Activated CD4-positive, alpha-beta T cell treated with anti-CD3 and anti-CD28 coated beads, Interleukin-2, amount 10 ng/mL, durations not matched to agents 24 days and 14 days (primary cell): ENCODE measurements at regions not wholly inside any gene's neighbourhood (a gene's known extent, or its start where the extent isn't known, plus 50 kb on each side); places are given as distances from the start of the nearest gene placed in this dataset.

ENCODE experiments used
- DNase-seq: peaks from one replicate; pipeline ENCODE4 v3.0.0; 2022
- H3K27ac Mint-ChIP-seq: one replicate; pipeline ENCODE4 v1.8.0; 2022; ENCODE audit warnings: mild to moderate bottlenecking, mixed read lengths
- H3K27me3 Mint-ChIP-seq: one replicate; pipeline ENCODE4 v1.8.0; 2022; ENCODE audit warnings: mixed read lengths
- H3K36me3 Mint-ChIP-seq: one replicate; pipeline ENCODE4 v1.8.0; 2022; ENCODE audit warnings: low read depth, mild to moderate bottlenecking, mixed read lengths
- H3K4me1 Mint-ChIP-seq: one replicate; pipeline ENCODE4 v1.8.0; 2021; ENCODE audit warnings: mixed read lengths
- H3K4me3 Mint-ChIP-seq: one replicate; pipeline ENCODE4 v1.8.0; 2022; ENCODE audit warnings: mild to moderate bottlenecking, moderate library complexity, mixed read lengths
- H3K9me3 Mint-ChIP-seq: one replicate; pipeline ENCODE4 v1.8.0; 2021; ENCODE audit warnings: mixed read lengths
- intact Hi-C: fragments of 100-400 bp; cut with micrococcal nuclease; formaldehyde crosslinking; loops from one replicate; pipeline ENCODE4 v1.15.1; 2023

DNA sequence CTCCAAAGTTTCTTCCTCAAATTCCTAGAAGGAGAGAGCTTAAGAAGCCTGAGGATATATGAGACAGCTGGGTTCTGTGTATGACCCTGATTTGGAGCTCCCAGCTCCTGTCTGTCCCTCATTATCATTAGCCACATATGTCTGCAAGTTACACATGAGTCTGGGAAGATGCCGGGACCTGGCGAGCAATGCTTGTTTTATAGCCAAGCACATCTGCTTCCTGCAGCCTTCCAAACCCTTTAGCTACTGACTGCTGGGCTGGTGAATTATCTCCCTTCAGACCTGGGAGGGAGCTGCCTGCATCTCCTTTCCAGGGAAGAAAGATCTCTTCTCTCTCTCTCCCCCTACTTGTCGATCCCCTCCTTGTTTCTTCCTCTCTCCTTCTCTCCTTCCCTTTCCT is 556.7 kb upstream of the BOD1L1 start:
- no peaks in the 10 kb centered on the region for H3K36me3 Mint-ChIP-seq
- no peak overlapping the region for H3K4me3 Mint-ChIP-seq
- H3K9me3 Mint-ChIP-seq: peaks cover 4% of the 10 kb centered on the region
- peaks cover under 1% of the 10 kb centered on the region for H3K4me1 Mint-ChIP-seq
- H3K27me3 Mint-ChIP-seq: no peaks in the 10 kb centered on the region
- DNase-seq: no peak
- intact Hi-C loops: no loop called here
- H3K27ac Mint-ChIP-seq: no peak overlapping the region

- H3K27me3 Mint-ChIP-seq: no peaks in the 10 kb centered on the region
- peaks cover 4% of the 10 kb centered on the region for H3K9me3 Mint-ChIP-seq
- no peak for DNase-seq
- H3K4me1 Mint-ChIP-seq: no peaks in the 10 kb centered on the region
- H3K4me3 Mint-ChIP-seq: no peak overlapping the region
- no peak overlapping the region for H3K27ac Mint-ChIP-seq
- no peaks in the 10 kb centered on the region for H3K36me3 Mint-ChIP-seq
- intact Hi-C loops: no loop called here
Measured at GRCh38 chr4:14184767-14185166, 557.2 kb upstream of the BOD1L1 start.

- intact Hi-C loops: no loop called here
- no peak overlapping the region for H3K4me3 Mint-ChIP-seq
- no peaks in the 10 kb centered on the region for H3K9me3 Mint-ChIP-seq
- no peaks in the 10 kb centered on the region for H3K4me1 Mint-ChIP-seq
- H3K27ac Mint-ChIP-seq: no peak overlapping the region
- H3K36me3 Mint-ChIP-seq: no peaks in the 10 kb centered on the region
- DNase-seq: no peak
- no peaks in the 10 kb centered on the region for H3K27me3 Mint-ChIP-seq
Measured at GRCh38 chr4:14188214-14188613, 560.7 kb upstream of the BOD1L1 start.

GRCh38 chr4:14193601-14194000 is 566.1 kb upstream of the BOD1L1 start:
- no peak for DNase-seq
- Mint-ChIP-seq H3K27ac (no peak overlapping the region), H3K4me3 (no peak overlapping the region), H3K36me3 (no peaks in the 10 kb centered on the region), H3K27me3 (no peaks in the 10 kb centered on the region), H3K4me1 (no peaks in the 10 kb centered on the region), H3K9me3 (no peaks in the 10 kb centered on the region)
- intact Hi-C loops: no loop called here

DNA sequence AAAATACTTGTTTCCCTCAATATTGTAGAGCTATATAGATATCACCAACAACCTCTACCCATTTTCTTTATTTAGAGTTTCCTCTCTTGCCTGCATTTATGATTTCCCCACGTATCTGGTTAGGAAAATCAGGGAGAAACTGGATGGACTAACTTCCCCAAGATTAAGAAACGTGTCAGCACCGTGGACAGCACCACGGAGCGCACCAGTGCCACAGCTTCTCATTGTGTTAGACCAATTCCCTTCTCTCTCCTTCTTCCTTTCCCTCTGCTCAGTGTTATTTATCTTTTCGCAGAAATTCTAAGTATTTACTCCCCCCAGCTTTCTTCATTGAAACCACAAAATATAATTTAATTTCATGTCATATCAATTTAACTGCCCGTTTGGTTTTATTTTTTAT is 568.6 kb upstream of the BOD1L1 start:
- H3K27ac Mint-ChIP-seq: no peak overlapping the region
- H3K9me3 Mint-ChIP-seq: no peaks in the 10 kb centered on the region
- intact Hi-C loops: no loop called here
- H3K4me1 Mint-ChIP-seq: no peaks in the 10 kb centered on the region
- H3K27me3 Mint-ChIP-seq: no peaks in the 10 kb centered on the region
- H3K4me3 Mint-ChIP-seq: no peak overlapping the region
- peak; percentile 68 for DNase-seq
- H3K36me3 Mint-ChIP-seq: no peaks in the 10 kb centered on the region

GRCh38 chr4:14215116-14215770 is 587.7 kb upstream of the BOD1L1 start:
- Mint-ChIP-seq H3K27me3 (no peaks in the 10 kb centered on the region), H3K9me3 (peaks cover 5% of the 10 kb centered on the region), H3K27ac (no peak overlapping the region), H3K4me1 (no peaks in the 10 kb centered on the region), H3K36me3 (no peaks in the 10 kb centered on the region), H3K4me3 (no peak overlapping the region)
- intact Hi-C loops: no loop called here
- DNase-seq: no peak

DNA sequence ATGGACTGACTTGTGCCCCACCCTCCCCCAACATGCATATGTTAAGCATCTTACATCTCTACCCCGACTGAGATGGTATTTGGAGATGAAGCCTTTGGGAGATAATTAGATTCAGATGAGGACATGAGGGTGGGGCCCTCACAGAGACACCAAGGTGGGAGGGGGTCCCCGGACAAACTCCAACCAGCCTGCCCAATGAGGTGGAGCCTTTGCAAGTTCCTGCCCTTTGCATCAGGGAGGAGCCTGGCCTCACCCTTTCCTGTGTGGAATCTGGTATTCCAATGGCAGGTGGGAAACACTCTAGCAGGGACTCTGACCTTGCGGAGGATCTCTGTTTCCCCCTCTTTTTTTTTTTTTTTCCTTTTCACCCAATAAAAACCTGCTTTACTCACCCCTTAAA is 589.9 kb upstream of the BOD1L1 start:
- no peak overlapping the region for H3K4me3 Mint-ChIP-seq
- no peaks in the 10 kb centered on the region for H3K4me1 Mint-ChIP-seq
- H3K27me3 Mint-ChIP-seq: no peaks in the 10 kb centered on the region
- DNase-seq: no peak
- H3K27ac Mint-ChIP-seq: no peak overlapping the region
- H3K36me3 Mint-ChIP-seq: no peaks in the 10 kb centered on the region
- peaks cover 8% of the 10 kb centered on the region for H3K9me3 Mint-ChIP-seq
- intact Hi-C loops: no loop called here

- no peak for DNase-seq
- intact Hi-C loops: no loop called here
- Mint-ChIP-seq H3K9me3 (peaks cover 6% of the 10 kb centered on the region), H3K27ac (no peak overlapping the region), H3K36me3 (no peaks in the 10 kb centered on the region), H3K4me1 (no peaks in the 10 kb centered on the region), H3K27me3 (no peaks in the 10 kb centered on the region), H3K4me3 (no peak overlapping the region)
Measured at GRCh38 chr4:14218641-14219040, 591.1 kb upstream of the BOD1L1 start.

DNA sequence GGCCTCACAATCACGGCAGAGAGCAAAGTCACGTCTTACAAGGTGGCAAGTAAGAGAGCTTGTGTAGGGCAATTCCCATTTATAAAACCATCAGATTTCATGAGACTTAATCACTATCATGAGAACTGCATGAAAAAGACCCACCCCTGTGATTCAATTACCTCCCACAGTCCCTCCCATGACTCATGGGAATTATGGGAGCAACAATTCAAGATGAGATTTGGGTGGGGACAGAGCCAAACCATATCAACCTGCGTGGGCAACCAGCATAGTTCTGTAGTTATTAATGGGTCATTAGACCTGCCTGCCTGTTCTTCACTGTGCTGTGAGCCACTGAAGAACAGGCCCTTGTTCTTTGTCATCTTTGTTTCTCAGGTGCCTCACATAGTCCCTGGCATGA is 593.7 kb upstream of the BOD1L1 start:
- Mint-ChIP-seq H3K4me1 (no peaks in the 10 kb centered on the region), H3K4me3 (no peak overlapping the region), H3K27ac (no peak overlapping the region), H3K27me3 (no peaks in the 10 kb centered on the region), H3K9me3 (peaks cover 6% of the 10 kb centered on the region), H3K36me3 (no peaks in the 10 kb centered on the region)
- intact Hi-C loops: no loop called here
- DNase-seq: no peak

DNA sequence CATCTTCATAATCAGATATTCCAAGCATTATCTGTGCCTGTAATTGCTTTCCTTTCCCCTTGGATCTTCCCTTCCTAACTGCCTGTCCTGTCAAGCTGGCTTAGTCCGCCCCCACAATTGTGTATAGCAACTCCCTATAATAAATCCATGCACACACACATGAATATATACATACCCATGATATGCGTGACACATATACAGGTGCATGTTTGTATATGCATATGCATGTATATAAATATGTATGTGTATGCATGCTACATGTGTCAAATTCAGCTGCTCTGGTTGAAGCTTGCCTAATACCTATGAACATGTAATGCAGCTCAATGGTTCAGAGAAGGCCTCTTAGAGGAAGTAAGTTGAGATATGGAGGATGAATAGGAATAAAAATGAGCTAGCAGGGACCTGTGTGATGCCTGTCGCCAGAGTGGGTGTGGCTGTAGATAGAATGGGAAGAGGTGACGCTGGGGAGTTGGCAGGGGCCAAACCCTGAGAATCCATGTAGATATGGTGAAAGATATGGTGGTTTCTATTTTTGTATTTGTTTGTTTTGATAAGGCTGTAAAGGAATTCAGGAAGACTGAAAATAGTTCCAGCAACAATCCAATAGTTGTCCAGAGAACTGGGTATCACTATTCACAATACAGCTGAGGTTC is 595.0 kb upstream of the BOD1L1 start:
- Mint-ChIP-seq H3K4me3 (no peak overlapping the region), H3K4me1 (no peaks in the 10 kb centered on the region), H3K36me3 (no peaks in the 10 kb centered on the region), H3K27ac (no peak overlapping the region), H3K27me3 (no peaks in the 10 kb centered on the region), H3K9me3 (peaks cover 6% of the 10 kb centered on the region)
- intact Hi-C loops: no loop called here
- no peak for DNase-seq

- Mint-ChIP-seq H3K9me3 (peaks cover 6% of the 10 kb centered on the region), H3K27me3 (no peaks in the 10 kb centered on the region), H3K27ac (no peak overlapping the region), H3K4me3 (no peak overlapping the region), H3K36me3 (no peaks in the 10 kb centered on the region), H3K4me1 (no peaks in the 10 kb centered on the region)
- intact Hi-C loops: no loop called here
- no peak for DNase-seq
Measured at GRCh38 chr4:14223461-14223860, 595.9 kb upstream of the BOD1L1 start.

- Mint-ChIP-seq H3K9me3 (peaks cover 6% of the 10 kb centered on the region), H3K27ac (no peak overlapping the region), H3K4me3 (no peak overlapping the region), H3K36me3 (no peaks in the 10 kb centered on the region), H3K4me1 (no peaks in the 10 kb centered on the region), H3K27me3 (no peaks in the 10 kb centered on the region)
- intact Hi-C loops: no loop called here
- DNase-seq: no peak
Measured at GRCh38 chr4:14225688-14226207, 598.2 kb upstream of the BOD1L1 start.

DNA sequence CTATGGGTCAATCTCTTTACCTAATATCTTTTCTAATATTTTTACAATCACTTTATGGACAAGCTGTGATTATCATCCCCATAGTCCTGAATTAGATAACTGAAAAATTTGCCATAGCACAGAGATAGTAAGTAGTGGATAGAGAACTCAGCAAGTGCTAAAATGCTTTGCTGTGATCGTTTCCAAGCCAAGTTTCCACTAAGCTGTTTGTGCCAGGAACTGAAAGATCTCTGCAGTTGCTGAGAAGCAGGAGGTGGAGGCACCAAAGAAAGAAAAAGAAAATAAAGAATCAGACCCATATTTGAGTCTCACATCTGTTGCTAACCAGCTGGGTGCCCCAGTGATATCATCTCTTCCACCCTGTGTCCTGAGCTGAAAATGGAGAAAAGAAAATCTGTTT is 605.6 kb upstream of the BOD1L1 start:
- Mint-ChIP-seq H3K27ac (no peak overlapping the region), H3K36me3 (no peaks in the 10 kb centered on the region), H3K9me3 (no peaks in the 10 kb centered on the region), H3K27me3 (no peaks in the 10 kb centered on the region), H3K4me3 (no peak overlapping the region), H3K4me1 (no peaks in the 10 kb centered on the region)
- DNase-seq: peak; percentile 10
- intact Hi-C loops: no loop called here

DNA sequence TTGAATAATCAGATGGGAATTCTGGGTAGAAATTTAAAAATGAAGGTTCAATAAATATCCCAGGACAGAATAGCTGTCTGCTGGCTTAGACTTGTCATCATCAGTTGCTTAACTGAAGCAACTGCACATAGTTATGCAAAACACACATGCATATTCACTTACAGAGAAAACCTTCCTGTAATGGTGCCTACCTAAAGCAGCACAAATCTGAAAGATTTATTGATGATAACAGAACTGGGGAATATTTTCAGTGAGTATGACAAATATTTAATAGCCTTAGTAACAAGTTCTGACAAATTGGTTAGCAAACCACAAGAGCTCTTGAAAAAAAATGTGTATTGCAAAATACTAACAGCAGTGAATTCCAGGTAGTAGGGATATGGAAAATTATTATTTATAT is 606.8 kb upstream of the BOD1L1 start:
- Mint-ChIP-seq H3K36me3 (no peaks in the 10 kb centered on the region), H3K27me3 (no peaks in the 10 kb centered on the region), H3K27ac (no peak overlapping the region), H3K9me3 (no peaks in the 10 kb centered on the region), H3K4me3 (no peak overlapping the region), H3K4me1 (no peaks in the 10 kb centered on the region)
- intact Hi-C loops: no loop called here
- DNase-seq: peak; percentile 0

- intact Hi-C loops: no loop called here
- no peaks in the 10 kb centered on the region for H3K9me3 Mint-ChIP-seq
- H3K4me3 Mint-ChIP-seq: no peak overlapping the region
- H3K36me3 Mint-ChIP-seq: no peaks in the 10 kb centered on the region
- H3K27ac Mint-ChIP-seq: no peak overlapping the region
- no peaks in the 10 kb centered on the region for H3K4me1 Mint-ChIP-seq
- DNase-seq: no peak
- no peaks in the 10 kb centered on the region for H3K27me3 Mint-ChIP-seq
Measured at GRCh38 chr4:14236359-14236758, 608.8 kb upstream of the BOD1L1 start.
